Left ventricle myocardium inferior (tissue), 1 donor: ENCODE measurements at regions not wholly inside any gene's neighbourhood (a gene's known extent, or its start where the extent isn't known, plus 50 kb on each side); places are given as distances from the start of the nearest gene placed in this dataset.

Experiments used
- DNase-seq: peaks from one replicate; pipeline ENCODE4 v3.0.0-alpha.2; 2020
- H3K27ac ChIP-seq: fragments of 200-600 bp; replicated peaks from 2 replicates; pipeline ENCODE4 v1.8.0; 2021
- H3K27me3 ChIP-seq: fragments of 200-600 bp; 2 replicates; pipeline ENCODE4 v1.8.0; 2021; ENCODE audit warnings: low read depth
- H3K36me3 ChIP-seq: fragments of 200-600 bp; 2 replicates; pipeline ENCODE4 v1.8.0; 2021
- H3K4me1 ChIP-seq: fragments of 200-600 bp; 2 replicates; pipeline ENCODE4 v1.8.0; 2021
- H3K4me3 ChIP-seq: fragments of 200-600 bp; 2 replicates; pipeline ENCODE4 v1.8.0; 2021; ENCODE audit warnings: mild to moderate bottlenecking, moderate library complexity
- H3K9me3 ChIP-seq: fragments of 200-600 bp; replicated peaks from 2 replicates; pipeline ENCODE4 v1.8.0; 2021
- intact Hi-C: fragments of 100-400 bp; cut with micrococcal nuclease; formaldehyde crosslinking; loops from one replicate; pipeline ENCODE4 v1.11.0; 2022
- TF ChIP-seq, protein P1 (sequence below): fragments of 200-600 bp; IDR thresholded peaks from 2 replicates; pipeline ENCODE4 v1.8.0; 2021; ENCODE audit warnings: antibody characterized with exemption, mild to moderate bottlenecking, borderline replicate concordance
- donor health status: DM: no; HTN: yes; CAD: no; lungs with severe emphysema.

DNA sequence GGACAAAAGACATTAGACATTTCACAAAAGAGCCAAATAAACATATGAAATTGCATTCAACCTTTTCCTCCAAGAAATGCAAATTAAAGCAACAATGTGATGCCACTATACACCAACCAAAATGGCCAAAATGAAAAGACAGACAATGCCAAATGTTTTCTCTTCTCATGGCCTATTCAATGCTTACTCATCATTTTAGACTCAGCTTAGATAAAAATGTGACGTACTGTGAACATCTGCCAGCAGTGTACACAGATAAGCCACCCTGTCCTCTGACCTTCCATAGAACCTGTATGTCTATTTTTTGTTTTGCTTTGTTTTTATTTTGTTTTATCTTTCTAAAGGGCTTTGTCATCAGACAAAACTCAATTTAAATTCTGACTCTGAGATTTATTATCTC lies 385.2 kb downstream of the FRK start:
- no peaks in the 10 kb centered on the region for H3K9me3 ChIP-seq
- no peaks in the 10 kb centered on the region for H3K4me1 ChIP-seq
- no peaks in the 10 kb centered on the region for H3K27me3 ChIP-seq
- intact Hi-C loops: no loop called here
- TF ChIP-seq, protein P1, sequence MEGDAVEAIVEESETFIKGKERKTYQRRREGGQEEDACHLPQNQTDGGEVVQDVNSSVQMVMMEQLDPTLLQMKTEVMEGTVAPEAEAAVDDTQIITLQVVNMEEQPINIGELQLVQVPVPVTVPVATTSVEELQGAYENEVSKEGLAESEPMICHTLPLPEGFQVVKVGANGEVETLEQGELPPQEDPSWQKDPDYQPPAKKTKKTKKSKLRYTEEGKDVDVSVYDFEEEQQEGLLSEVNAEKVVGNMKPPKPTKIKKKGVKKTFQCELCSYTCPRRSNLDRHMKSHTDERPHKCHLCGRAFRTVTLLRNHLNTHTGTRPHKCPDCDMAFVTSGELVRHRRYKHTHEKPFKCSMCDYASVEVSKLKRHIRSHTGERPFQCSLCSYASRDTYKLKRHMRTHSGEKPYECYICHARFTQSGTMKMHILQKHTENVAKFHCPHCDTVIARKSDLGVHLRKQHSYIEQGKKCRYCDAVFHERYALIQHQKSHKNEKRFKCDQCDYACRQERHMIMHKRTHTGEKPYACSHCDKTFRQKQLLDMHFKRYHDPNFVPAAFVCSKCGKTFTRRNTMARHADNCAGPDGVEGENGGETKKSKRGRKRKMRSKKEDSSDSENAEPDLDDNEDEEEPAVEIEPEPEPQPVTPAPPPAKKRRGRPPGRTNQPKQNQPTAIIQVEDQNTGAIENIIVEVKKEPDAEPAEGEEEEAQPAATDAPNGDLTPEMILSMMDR: no peak
- no peak for DNase-seq
- no peaks in the 10 kb centered on the region for H3K36me3 ChIP-seq
- no peak overlapping the region for H3K27ac ChIP-seq
- H3K4me3 ChIP-seq: no peak overlapping the region

DNA sequence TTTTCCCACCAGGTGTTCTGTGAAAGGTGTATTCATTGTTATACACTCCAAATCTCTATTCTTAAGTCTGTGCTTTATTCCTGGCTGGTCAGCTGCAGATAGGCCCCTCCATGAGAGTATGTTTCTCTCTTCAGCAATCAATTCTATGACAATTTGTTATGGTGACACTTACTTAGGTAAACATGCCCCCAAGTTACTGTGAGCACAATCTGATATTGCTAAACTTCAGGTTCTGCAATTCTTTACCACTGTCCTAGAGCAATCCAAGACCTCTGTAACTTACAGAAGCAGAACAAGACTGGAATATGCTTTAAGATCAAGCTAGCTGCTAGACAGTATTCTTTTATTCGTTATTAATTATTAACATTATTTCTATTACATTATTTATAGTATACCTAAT lies 391.9 kb downstream of the FRK start:
- TF ChIP-seq, protein P1: no peak
- H3K36me3 ChIP-seq: no peaks in the 10 kb centered on the region
- H3K4me3 ChIP-seq: no peak overlapping the region
- H3K4me1 ChIP-seq: no peaks in the 10 kb centered on the region
- H3K9me3 ChIP-seq: no peaks in the 10 kb centered on the region
- no peak overlapping the region for H3K27ac ChIP-seq
- DNase-seq: no peak
- intact Hi-C loops: no loop called here
- H3K27me3 ChIP-seq: no peaks in the 10 kb centered on the region

DNA sequence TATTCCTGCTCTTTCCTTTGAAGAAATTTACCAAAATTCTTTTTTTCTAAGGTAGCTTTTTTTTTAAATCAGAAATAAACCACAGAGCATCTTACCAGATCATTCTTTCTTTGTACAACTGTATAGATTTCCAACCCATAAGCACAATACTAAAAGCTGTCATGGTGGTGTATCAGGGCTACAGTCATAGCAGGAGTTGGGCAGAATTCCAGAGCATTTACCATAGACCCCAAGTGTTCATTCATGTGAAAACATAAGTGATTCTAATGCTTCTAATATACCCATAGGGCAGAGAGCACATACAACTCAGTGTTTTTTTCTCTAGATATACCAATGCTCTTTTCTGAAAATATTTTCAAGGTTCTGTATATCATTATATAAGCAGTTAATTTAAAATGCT lies 392.5 kb downstream of the FRK start:
- intact Hi-C loops: no loop called here
- Histone ChIP-seq H3K4me3 (no peak overlapping the region), H3K27ac (no peak overlapping the region), H3K27me3 (no peaks in the 10 kb centered on the region), H3K36me3 (no peaks in the 10 kb centered on the region), H3K4me1 (no peaks in the 10 kb centered on the region), H3K9me3 (no peaks in the 10 kb centered on the region)
- DNase-seq: no peak
- TF ChIP-seq, protein P1: no peak

DNA sequence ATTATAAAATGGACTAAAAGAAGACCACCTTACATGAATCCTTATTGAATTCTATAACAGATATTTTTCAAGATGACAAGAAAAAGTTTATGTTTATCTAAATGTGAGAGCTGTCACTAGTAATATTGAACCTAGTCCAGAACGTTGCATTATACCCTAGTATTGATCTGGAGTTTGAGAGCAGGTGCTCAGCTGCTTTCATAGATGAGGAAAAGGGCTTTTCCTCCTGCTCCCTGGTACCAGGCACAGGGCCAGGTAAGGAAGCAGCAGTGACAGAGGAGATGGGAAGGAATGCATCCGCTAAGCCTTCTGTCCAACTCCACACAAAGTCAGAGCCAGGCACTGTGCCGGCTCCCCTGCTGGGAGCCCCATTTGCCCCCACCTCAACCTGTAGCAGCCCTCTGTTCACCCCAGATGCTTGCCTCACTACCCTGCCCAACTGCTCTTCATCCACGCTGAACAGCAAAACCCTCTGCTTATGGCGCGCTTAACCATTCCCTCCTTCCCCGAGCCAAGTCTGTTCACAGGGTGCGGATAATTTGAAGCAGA lies 393.1 kb downstream of the FRK start:
- Histone ChIP-seq H3K4me1 (no peaks in the 10 kb centered on the region), H3K36me3 (no peaks in the 10 kb centered on the region), H3K27me3 (no peaks in the 10 kb centered on the region), H3K4me3 (no peak overlapping the region), H3K27ac (no peak overlapping the region), H3K9me3 (no peaks in the 10 kb centered on the region)
- TF ChIP-seq, protein P1: no peak
- intact Hi-C loops: no loop called here
- DNase-seq: no peak

DNA sequence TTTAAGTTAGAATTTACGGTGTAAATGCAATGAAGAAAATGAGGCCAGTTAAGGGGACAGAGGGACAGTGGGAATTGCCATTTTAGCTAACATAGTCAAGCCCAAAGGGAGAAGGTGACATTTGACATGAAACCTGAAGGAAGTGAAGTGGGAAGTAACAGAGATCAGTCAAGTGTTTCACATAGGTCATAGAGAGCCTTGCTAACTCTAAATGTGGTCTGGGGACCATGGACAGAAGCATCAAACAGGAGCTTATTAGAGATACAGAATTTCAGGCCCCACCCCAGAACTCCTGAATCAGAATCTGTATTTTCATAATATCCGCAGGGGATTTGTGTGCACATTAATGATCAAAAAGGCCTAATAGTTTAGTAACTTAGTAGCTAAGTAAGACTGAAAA lies 393.7 kb downstream of the FRK start:
- TF ChIP-seq, protein P1: no peak
- Histone ChIP-seq H3K9me3 (no peaks in the 10 kb centered on the region), H3K36me3 (no peaks in the 10 kb centered on the region), H3K4me3 (no peak overlapping the region), H3K27ac (no peak overlapping the region), H3K4me1 (no peaks in the 10 kb centered on the region), H3K27me3 (no peaks in the 10 kb centered on the region)
- DNase-seq: no peak
- intact Hi-C loops: no loop called here

DNA sequence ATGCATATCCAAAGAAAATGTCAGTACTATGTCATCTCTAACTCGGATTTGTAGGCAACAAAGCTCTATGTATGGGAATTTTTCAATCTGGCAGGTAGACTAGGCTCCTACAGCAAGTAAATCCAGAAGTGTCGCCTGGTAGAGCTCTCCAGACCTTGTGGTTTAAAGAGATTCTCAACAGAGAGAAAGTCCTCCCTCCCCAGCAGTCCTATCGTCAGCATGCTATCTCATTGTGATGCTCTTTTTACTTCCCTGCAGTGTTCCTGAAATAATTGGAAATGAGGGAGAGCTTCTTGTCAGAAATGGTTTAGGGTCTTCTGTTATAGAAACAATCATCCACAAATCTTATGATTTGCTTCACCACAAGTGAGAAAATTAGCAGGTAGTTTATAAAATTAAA lies 395.4 kb downstream of the FRK start:
- intact Hi-C loops: no loop called here
- no peaks in the 10 kb centered on the region for H3K36me3 ChIP-seq

More for the DNA sequence above, 395.4 kb downstream of the FRK start:
- TF ChIP-seq, protein P1: no peak
- H3K4me1 ChIP-seq: no peaks in the 10 kb centered on the region
- H3K4me3 ChIP-seq: no peak overlapping the region
- no peak for DNase-seq
- H3K27me3 ChIP-seq: no peaks in the 10 kb centered on the region
- no peaks in the 10 kb centered on the region for H3K9me3 ChIP-seq
- H3K27ac ChIP-seq: no peak overlapping the region
